HL-60 (cell line): ENCODE measurements at regions not wholly inside any gene's neighbourhood (a gene's known extent, or its start where the extent isn't known, plus 50 kb on each side); places are given as distances from the start of the nearest gene placed in this dataset.

Experiments used
- DNase-seq, 2 experiments: peaks; one replicate each; pipeline ENCODE4 v3.0.0-alpha.2; 2010 to 2020; ENCODE audit warnings: low read depth in 1 of 2, low spot score in 1 of 2
- H3K27ac ChIP-seq: fragments of 250-450 bp; sonication (Bioruptor Pico); replicated peaks from 2 replicates; pipeline ENCODE4 v1.5.1; 2020; ENCODE audit warnings: mild to moderate bottlenecking, moderate library complexity
- H3K27me3 ChIP-seq: fragments of 250-450 bp; sonication (Bioruptor Pico); 2 replicates; pipeline ENCODE4 v1.5.1; 2021; ENCODE audit warnings: mild to moderate bottlenecking, moderate library complexity; ENCODE audit not compliant: insufficient read depth, poor library complexity, severe bottlenecking
- H3K4me3 ChIP-seq: replicated peaks from 2 replicates; pipeline ENCODE4 v1.5.1; 2011; ENCODE audit warnings: mild to moderate bottlenecking, control low read depth, low read length; ENCODE audit not compliant: insufficient read depth
- GABPA ChIP-seq: IDR thresholded peaks from 2 replicates; pipeline ENCODE4 v1.6.1; 2012; ENCODE audit warnings: low read depth
- POLR2AphosphoS5 ChIP-seq: IDR thresholded peaks from 2 replicates; pipeline ENCODE4 v1.6.1; 2012; ENCODE audit warnings: low read depth
- REST ChIP-seq: IDR thresholded peaks from 2 replicates; pipeline ENCODE4 v1.6.1; 2012; ENCODE audit warnings: low read depth; ENCODE audit not compliant: insufficient replicate concordance
- SPI1 ChIP-seq: IDR thresholded peaks from 2 replicates; pipeline ENCODE4 v1.6.1; 2012; ENCODE audit warnings: low read depth, mild to moderate bottlenecking, borderline replicate concordance
- TF ChIP-seq, protein P1 (sequence below): IDR thresholded peaks from one replicate; pipeline ENCODE4 v1.5.1; 2011; ENCODE audit warnings: low read length, control low read depth, inconsistent platforms; ENCODE audit not compliant: insufficient read depth

GRCh38 chr14:94702629-94703028 is 67.3 kb downstream of the GSC start:
- no peak overlapping the region for H3K4me3 ChIP-seq

DNA sequence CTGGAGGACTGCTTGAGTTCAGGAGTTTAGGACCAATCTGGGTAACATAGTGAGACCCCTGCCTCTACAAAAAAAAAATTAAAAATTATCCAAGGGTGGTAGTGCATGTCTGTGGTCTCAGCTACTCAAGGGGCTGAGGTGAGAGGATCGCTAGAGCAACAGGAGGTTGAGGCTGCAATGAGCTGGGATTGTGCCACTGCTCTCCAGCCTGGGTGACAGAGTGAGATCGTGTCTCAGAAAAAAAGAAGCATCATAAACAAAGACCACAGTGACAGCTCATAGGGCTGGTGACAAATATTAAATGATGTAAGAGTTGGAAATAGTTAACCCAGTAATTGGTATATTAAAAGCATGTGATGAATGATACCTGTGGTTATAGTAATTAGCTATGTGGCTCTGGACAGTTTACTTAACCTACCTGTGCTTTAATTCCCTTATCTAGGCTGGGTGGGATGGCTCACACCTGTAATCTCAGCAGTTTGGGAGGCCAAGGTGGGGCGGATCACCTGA is 68.0 kb downstream of the GSC start:
- Histone ChIP-seq H3K27me3 (no peaks in the 10 kb centered on the region), H3K4me3 (no peak overlapping the region), H3K27ac (no peak overlapping the region)
- TF ChIP-seq SPI1 (no peak), GABPA (no peak), POLR2AphosphoS5 (no peak)
- TF ChIP-seq, protein P1, sequence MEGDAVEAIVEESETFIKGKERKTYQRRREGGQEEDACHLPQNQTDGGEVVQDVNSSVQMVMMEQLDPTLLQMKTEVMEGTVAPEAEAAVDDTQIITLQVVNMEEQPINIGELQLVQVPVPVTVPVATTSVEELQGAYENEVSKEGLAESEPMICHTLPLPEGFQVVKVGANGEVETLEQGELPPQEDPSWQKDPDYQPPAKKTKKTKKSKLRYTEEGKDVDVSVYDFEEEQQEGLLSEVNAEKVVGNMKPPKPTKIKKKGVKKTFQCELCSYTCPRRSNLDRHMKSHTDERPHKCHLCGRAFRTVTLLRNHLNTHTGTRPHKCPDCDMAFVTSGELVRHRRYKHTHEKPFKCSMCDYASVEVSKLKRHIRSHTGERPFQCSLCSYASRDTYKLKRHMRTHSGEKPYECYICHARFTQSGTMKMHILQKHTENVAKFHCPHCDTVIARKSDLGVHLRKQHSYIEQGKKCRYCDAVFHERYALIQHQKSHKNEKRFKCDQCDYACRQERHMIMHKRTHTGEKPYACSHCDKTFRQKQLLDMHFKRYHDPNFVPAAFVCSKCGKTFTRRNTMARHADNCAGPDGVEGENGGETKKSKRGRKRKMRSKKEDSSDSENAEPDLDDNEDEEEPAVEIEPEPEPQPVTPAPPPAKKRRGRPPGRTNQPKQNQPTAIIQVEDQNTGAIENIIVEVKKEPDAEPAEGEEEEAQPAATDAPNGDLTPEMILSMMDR: no peak
- DNase-seq: no peak

More at GRCh38 chr14:94702629-94703028, 67.3 kb downstream of the GSC start:
- no peak for DNase-seq
- no peak overlapping the region for H3K27ac ChIP-seq
- no peaks in the 10 kb centered on the region for H3K27me3 ChIP-seq
- TF ChIP-seq SPI1: no peak
- no peak for TF ChIP-seq GABPA
- TF ChIP-seq REST: no peak
- TF ChIP-seq POLR2AphosphoS5: no peak
- TF ChIP-seq, protein P1: no peak

DNA sequence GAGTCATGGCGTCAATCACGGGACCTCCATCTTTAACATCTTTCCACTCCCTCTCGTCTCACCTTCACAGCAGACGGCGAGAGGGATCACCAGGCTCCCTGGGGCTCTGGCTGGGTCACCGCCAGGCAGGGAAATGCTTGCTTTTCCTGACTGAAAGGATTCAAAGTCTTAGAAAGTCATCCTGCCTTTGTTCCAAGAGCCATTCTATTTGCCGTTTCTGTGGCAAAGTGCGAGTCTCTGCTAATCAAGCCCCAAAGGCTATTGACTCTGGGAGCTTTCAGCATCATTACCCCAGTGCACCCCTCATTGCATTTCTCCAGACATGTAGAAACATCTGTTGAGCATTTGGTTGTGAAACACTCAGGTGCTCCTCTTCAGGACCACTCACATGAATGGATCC is 69.6 kb downstream of the GSC start:
- TF ChIP-seq, protein P1: no peak
- TF ChIP-seq REST: no peak
- Histone ChIP-seq H3K27ac (no peak overlapping the region), H3K4me3 (no peak overlapping the region), H3K27me3 (no peaks in the 10 kb centered on the region)
- no peak for DNase-seq

DNA sequence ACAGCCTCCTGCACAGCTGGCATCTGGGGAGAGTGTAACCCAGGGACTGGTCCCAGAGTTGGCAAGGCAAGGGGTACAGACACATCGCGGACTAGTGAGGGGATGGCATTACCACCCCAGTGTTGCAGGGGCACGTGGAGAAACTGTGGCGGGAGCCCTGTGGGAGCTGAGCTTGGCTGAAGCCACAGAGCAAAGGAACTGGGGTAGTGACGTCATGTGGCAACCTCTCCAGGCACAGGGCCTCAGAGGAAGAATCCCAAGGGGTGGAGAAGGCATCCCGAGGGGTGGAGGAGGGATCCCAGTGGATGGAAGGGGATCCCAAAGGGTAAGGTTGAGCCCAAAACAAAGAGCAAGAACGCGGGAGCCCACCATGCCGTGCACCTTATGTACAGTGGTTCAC is 70.1 kb downstream of the GSC start:
- Histone ChIP-seq H3K27me3 (no peaks in the 10 kb centered on the region), H3K4me3 (no peak overlapping the region), H3K27ac (no peak overlapping the region)
- TF ChIP-seq GABPA (no peak), POLR2AphosphoS5 (no peak), SPI1 (no peak), REST (no peak)
- TF ChIP-seq, protein P1: no peak
- DNase-seq: no peak
